ENCODE measurements at regions not wholly inside any gene's neighbourhood (a gene's known extent, or its start where the extent isn't known, plus 50 kb on each side); places are given as distances from the start of the nearest gene placed in this dataset.

DNA sequence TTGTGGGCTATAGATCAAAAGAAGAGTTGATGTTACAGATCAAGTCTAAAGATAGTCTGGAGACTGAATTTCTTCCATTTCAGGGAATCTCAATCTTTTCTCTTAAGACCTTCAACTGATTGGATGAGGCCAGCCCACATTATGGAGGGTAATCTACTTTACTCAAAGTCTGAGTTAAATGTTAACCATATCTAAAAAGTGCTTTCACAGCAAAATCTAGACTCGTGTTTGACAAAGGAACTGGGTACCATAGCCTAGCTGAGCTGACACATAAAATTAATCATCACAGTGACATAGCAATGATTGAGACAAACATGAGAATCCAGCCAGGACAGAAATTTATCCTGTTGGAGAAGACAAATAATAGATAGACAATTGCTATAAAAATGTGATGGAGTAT lies 407.9 kb upstream of the GRM7 start:
- TF ChIP-seq POLR2A (IDR thresholded peaks at IDR 0.05; ENCODE audit: low read length): no peak
- TF ChIP-seq KDM1A (IDR thresholded peaks at IDR 0.05; ENCODE audit: low read depth): no peak
- TF ChIP-seq, protein P1, sequence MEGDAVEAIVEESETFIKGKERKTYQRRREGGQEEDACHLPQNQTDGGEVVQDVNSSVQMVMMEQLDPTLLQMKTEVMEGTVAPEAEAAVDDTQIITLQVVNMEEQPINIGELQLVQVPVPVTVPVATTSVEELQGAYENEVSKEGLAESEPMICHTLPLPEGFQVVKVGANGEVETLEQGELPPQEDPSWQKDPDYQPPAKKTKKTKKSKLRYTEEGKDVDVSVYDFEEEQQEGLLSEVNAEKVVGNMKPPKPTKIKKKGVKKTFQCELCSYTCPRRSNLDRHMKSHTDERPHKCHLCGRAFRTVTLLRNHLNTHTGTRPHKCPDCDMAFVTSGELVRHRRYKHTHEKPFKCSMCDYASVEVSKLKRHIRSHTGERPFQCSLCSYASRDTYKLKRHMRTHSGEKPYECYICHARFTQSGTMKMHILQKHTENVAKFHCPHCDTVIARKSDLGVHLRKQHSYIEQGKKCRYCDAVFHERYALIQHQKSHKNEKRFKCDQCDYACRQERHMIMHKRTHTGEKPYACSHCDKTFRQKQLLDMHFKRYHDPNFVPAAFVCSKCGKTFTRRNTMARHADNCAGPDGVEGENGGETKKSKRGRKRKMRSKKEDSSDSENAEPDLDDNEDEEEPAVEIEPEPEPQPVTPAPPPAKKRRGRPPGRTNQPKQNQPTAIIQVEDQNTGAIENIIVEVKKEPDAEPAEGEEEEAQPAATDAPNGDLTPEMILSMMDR (IDR thresholded peaks at IDR 0.05): no peak

Data from A549 (cell line).